GM12873 (cell line): ENCODE measurements at regions not wholly inside any gene's neighbourhood (a gene's known extent, or its start where the extent isn't known, plus 50 kb on each side); places are given as distances from the start of the nearest gene placed in this dataset.

Experiments used
- CTCF ChIP-seq: IDR thresholded peaks from 2 replicates; pipeline ENCODE4 v1.5.1; 2012; ENCODE audit warnings: low read depth, mild to moderate bottlenecking, moderate library complexity, low read length, control low read depth; ENCODE audit not compliant: insufficient read depth; ENCODE audit errors: missing control alignments

DNA sequence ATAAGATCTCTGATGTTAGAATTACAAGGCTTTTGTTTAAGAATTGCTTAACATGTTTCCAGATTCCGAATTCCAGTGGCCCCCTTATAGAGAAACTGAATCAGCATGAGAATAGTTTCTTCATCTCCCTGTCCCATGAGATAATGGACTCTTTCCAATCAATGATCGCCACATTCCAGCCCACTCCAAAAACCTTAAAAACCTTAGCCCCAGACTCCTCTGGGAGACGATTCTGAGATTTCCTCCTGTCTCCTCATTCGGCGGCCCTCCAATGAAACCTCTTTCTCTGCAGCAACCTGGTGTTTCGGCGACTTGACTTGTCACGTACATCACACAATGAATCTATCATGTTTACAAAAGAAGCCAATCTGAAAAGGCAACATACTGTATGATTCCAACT is 197.1 kb upstream of the PSMD7 start:
- TF ChIP-seq CTCF, result no peak

GRCh38 chr16:74094962-74095361 is 201.7 kb upstream of the PSMD7 start:
- no peak for TF ChIP-seq CTCF

GRCh38 chr16:74094514-74094913 is 202.1 kb upstream of the PSMD7 start:
- TF ChIP-seq CTCF, result no peak

DNA sequence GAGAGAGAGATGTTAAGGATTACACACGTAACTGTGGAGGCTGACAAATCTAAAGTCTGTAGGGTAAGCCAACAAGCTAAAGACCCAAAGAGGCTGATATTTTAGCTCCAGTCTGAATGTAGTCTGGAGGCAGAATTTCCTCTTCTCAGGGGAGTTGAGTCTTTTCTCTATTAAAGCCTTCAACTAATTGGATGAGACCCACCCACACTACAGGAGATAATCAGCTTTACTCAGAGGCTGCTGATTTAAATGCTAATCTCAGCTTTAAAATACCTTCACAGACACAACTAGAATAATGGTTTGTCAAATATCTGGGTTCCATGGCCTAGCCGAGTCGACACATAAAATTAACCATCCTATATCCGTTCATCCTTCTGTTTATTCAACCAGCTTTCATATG is 204.3 kb upstream of the PSMD7 start:
- no peak for TF ChIP-seq CTCF

DNA sequence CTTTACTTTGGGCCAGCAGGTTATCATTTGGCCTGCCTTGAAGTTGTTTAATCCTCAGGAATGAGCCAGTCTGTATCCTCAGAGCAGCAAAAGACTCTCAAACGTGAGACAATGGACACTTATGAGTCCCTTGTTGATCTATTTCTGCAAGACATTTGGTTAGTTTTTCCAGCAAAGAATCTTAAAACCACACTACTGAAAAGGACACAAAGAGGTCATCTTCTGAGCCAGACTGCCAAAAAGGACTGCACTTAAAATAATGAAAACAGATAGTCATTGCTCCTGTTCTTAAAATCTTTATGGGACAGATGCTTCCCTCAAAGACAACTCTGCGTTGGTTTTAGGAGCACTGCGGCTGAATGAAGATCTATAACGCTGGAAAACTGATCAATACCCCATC is 205.7 kb upstream of the PSMD7 start:
- no peak for TF ChIP-seq CTCF

GRCh38 chr16:74083541-74083940 is 213.1 kb upstream of the PSMD7 start:
- no peak for TF ChIP-seq CTCF

GRCh38 chr16:74080311-74080710 is 216.3 kb upstream of the PSMD7 start:
- no peak for TF ChIP-seq CTCF

- TF ChIP-seq CTCF, result no peak
Observed at GRCh38 chr16:74079232-74079586, 217.4 kb upstream of the PSMD7 start.
